Neural cell (in vitro differentiated cells): ENCODE measurements at regions not wholly inside any gene's neighbourhood (a gene's known extent, or its start where the extent isn't known, plus 50 kb on each side); places are given as distances from the start of the nearest gene placed in this dataset.

Experiments used
- H2AFZ ChIP-seq: fragments of 200-600, 300-800 bp; sonication (generic), shearing (Covaris generic); 2 replicates; pipeline ENCODE4 v1.6.0; 2014; ENCODE audit warnings: low read depth, mild to moderate bottlenecking, antibody characterized with exemption, low read length, moderate library complexity
- H3F3A ChIP-seq: fragments of 200-600 bp; shearing (Covaris generic); 2 replicates; pipeline ENCODE4 v1.6.1; 2016; ENCODE audit warnings: mild to moderate bottlenecking, moderate library complexity, mixed read lengths, antibody characterized with exemption, low read length; ENCODE audit not compliant: insufficient read depth, poor library complexity, severe bottlenecking
- H3K27ac ChIP-seq: fragments of 200-600, 300-800 bp; sonication (generic), shearing (Covaris generic); 2 replicates; pipeline ENCODE4 v1.5.1; 2014; ENCODE audit warnings: mild to moderate bottlenecking, low read length, moderate library complexity
- H3K27me3 ChIP-seq: fragments of 300-800, 200-600 bp; sonication (generic), shearing (Covaris generic); 2 replicates; pipeline ENCODE4 v1.6.0; 2014; ENCODE audit warnings: mild to moderate bottlenecking, low read depth, low read length, moderate library complexity; ENCODE audit not compliant: insufficient read depth
- H3K36me3 ChIP-seq: fragments of 300-800, 200-600 bp; sonication (generic), shearing (Covaris generic); 2 replicates; pipeline ENCODE4 v1.5.1; 2014; ENCODE audit warnings: mild to moderate bottlenecking, antibody characterized with exemption, low read length, moderate library complexity; ENCODE audit not compliant: insufficient read depth
- H3K4me2 ChIP-seq: fragments of 300-800, 200-600 bp; sonication (generic), shearing (Covaris generic); 2 replicates; pipeline ENCODE4 v1.6.0; 2014; ENCODE audit warnings: mild to moderate bottlenecking, low read length
- H3K4me3 ChIP-seq: fragments of 300-800, 200-600 bp; sonication (generic), shearing (Covaris generic); 2 replicates; pipeline ENCODE4 v1.5.1; 2014; ENCODE audit warnings: mild to moderate bottlenecking, low read length, moderate library complexity
- H3K79me2 ChIP-seq: fragments of 200-600 bp; shearing (Covaris generic); replicated peaks from 2 replicates; pipeline ENCODE4 v1.6.0; 2014; ENCODE audit warnings: mild to moderate bottlenecking, low read length, moderate library complexity; ENCODE audit not compliant: insufficient read depth
- H3K9ac ChIP-seq: fragments of 300-800, 200-600 bp; sonication (generic), shearing (Covaris generic); 2 replicates; pipeline ENCODE4 v1.6.1; 2016; ENCODE audit warnings: mild to moderate bottlenecking, low read length, mixed read lengths
- H3K9me2 ChIP-seq: fragments of 200-600 bp; shearing (Covaris generic); 2 replicates; pipeline ENCODE4 v1.6.1; 2016; ENCODE audit warnings: mild to moderate bottlenecking, low read length, mixed read lengths; ENCODE audit not compliant: insufficient read depth
- H3K9me3 ChIP-seq: fragments of 200-600, 300-800 bp; sonication (generic), shearing (Covaris generic); 2 replicates; pipeline ENCODE4 v1.6.1; 2016; ENCODE audit warnings: mild to moderate bottlenecking, mixed run types, low read length, moderate library complexity, mixed read lengths
- H4K20me1 ChIP-seq: fragments of 200-600 bp; shearing (Covaris generic); 2 replicates; pipeline ENCODE4 v1.6.1; 2016; ENCODE audit warnings: mild to moderate bottlenecking, mixed run types; ENCODE audit not compliant: insufficient read depth
- CTCF ChIP-seq: fragments of 450-650 bp; IDR thresholded peaks from 2 replicates; pipeline ENCODE4 v1.5.1; 2014; ENCODE audit warnings: antibody characterized with exemption, mild to moderate bottlenecking, moderate library complexity; ENCODE audit not compliant: poor library complexity, severe bottlenecking
- EP300 ChIP-seq: fragments of 450-650 bp; conservative IDR thresholded peaks from 2 replicates; pipeline ENCODE4 v1.6.1; 2014; ENCODE audit warnings: antibody characterized with exemption, mild to moderate bottlenecking, moderate library complexity; ENCODE audit not compliant: poor library complexity, severe bottlenecking
- EZH2 ChIP-seq: fragments of 200-600, 300-800 bp; shearing (Covaris generic), sonication (generic); IDR thresholded peaks from 2 replicates; pipeline ENCODE4 v1.6.1; 2014; ENCODE audit warnings: antibody characterized with exemption, low read length, borderline replicate concordance, mild to moderate bottlenecking; ENCODE audit not compliant: insufficient read depth, poor library complexity, severe bottlenecking
- MXI1 ChIP-seq: fragments of 450-650 bp; conservative IDR thresholded peaks from 2 replicates; pipeline ENCODE4 v1.6.1; 2014; ENCODE audit warnings: antibody characterized with exemption, mild to moderate bottlenecking; ENCODE audit not compliant: poor library complexity, severe bottlenecking
- POLR2AphosphoS5 ChIP-seq: IDR thresholded peaks from 2 replicates; pipeline ENCODE4 v1.6.1; 2012
- RAD21 ChIP-seq: fragments of 450-650 bp; conservative IDR thresholded peaks from 2 replicates; pipeline ENCODE4 v1.6.1; 2014; ENCODE audit warnings: antibody characterized with exemption, mild to moderate bottlenecking, moderate library complexity
- REST ChIP-seq: IDR thresholded peaks from 2 replicates; pipeline ENCODE4 v1.6.1; 2012; ENCODE audit warnings: borderline replicate concordance
- SMC3 ChIP-seq: fragments of 450-650 bp; conservative IDR thresholded peaks from 2 replicates; pipeline ENCODE4 v1.6.1; 2014; ENCODE audit warnings: antibody characterized with exemption, mild to moderate bottlenecking, moderate library complexity; ENCODE audit not compliant: poor library complexity
- TAF1 ChIP-seq: IDR thresholded peaks from 2 replicates; pipeline ENCODE4 v1.6.1; 2012; ENCODE audit warnings: low read depth

- Histone ChIP-seq H3K9me2 (no peaks in the 10 kb centered on the region), H3K27me3 (no peaks in the 10 kb centered on the region), H4K20me1 (no peaks in the 10 kb centered on the region), H3K27ac (no peak overlapping the region), H3K4me2 (no peak overlapping the region), H3F3A (no peaks in the 10 kb centered on the region), H3K79me2 (no peaks in the 10 kb centered on the region), H3K9me3 (no peaks in the 10 kb centered on the region), H3K36me3 (no peaks in the 10 kb centered on the region), H2AFZ (no peak overlapping the region), H3K9ac (no peak overlapping the region), H3K4me3 (no peak overlapping the region)
- TF ChIP-seq CTCF (no peak), EP300 (no peak), REST (no peak), TAF1 (no peak), MXI1 (no peak), SMC3 (no peak), EZH2 (no peak), POLR2AphosphoS5 (no peak), RAD21 (no peak)
Observed at GRCh38 chr10:7101451-7101850, 309.4 kb downstream of the SFMBT2 start.

GRCh38 chr10:7100032-7100702 lies 310.7 kb downstream of the SFMBT2 start:
- H3K9me2 ChIP-seq, result no peaks in the 10 kb centered on the region
- no peak overlapping the region for H3K9ac ChIP-seq
- no peak overlapping the region for H3K27ac ChIP-seq
- no peaks in the 10 kb centered on the region for H3K9me3 ChIP-seq
- H3K36me3 ChIP-seq, result no peaks in the 10 kb centered on the region
- H3K4me3 ChIP-seq, result no peak overlapping the region
- H3K4me2 ChIP-seq, result no peak overlapping the region
- H3K79me2 ChIP-seq, result no peaks in the 10 kb centered on the region
- H3F3A ChIP-seq, result no peaks in the 10 kb centered on the region
- H2AFZ ChIP-seq, result no peak overlapping the region
- TF ChIP-seq TAF1, result no peak
- TF ChIP-seq CTCF, result no peak
- no peaks in the 10 kb centered on the region for H3K27me3 ChIP-seq
- no peaks in the 10 kb centered on the region for H4K20me1 ChIP-seq
